Lung (tissue), 11 donors: ENCODE measurements at regions not wholly inside any gene's neighbourhood (a gene's known extent, or its start where the extent isn't known, plus 50 kb on each side); places are given as distances from the start of the nearest gene placed in this dataset.
"Not testable (repeated sequence)": the region's sequence is repeated elsewhere in the genome, so short reads cannot be mapped to it uniquely, and the experiment has no call there.

ENCODE experiments used
- ATAC-seq: fragments of 200-7000 bp; cut with Tn5 transposase; one replicate; pipeline ENCODE4 v1.9.1; 2020; ENCODE audit warnings: moderate number of reproducible peaks; ENCODE audit not compliant: insufficient read depth, low FRiP score
- DNase-seq, 3 donors: peaks; one replicate each; pipeline ENCODE4 v3.0.0-alpha.2; 2013 to 2017
- H3K27ac ChIP-seq, 2 donors: one replicate each; pipeline ENCODE4 v1.5.1; 2013; ENCODE audit warnings: mild to moderate bottlenecking in 2 of 2, moderate library complexity in 2 of 2, control low read depth in 1 of 2, inconsistent platforms in 1 of 2, low read depth in 1 of 2, low read length in 1 of 2
- H3K27me3 ChIP-seq, 3 donors: one replicate each; pipeline ENCODE4 v1.5.1; 2013; ENCODE audit warnings: low read length in 2 of 3; ENCODE audit not compliant: control insufficient read depth in 3 of 3, insufficient read depth in 3 of 3
- H3K36me3 ChIP-seq, 4 donors: one replicate each; pipeline ENCODE4 v1.5.1; 2013; ENCODE audit warnings: low read length in 4 of 4, mild to moderate bottlenecking in 1 of 4, moderate library complexity in 1 of 4; ENCODE audit not compliant: control insufficient read depth in 4 of 4, insufficient read depth in 4 of 4
- H3K4me1 ChIP-seq, 5 donors: one replicate each; pipeline ENCODE4 v1.5.1; 2013; ENCODE audit warnings: low read length in 5 of 5, mild to moderate bottlenecking in 2 of 5, moderate library complexity in 1 of 5; ENCODE audit not compliant: control insufficient read depth in 5 of 5, insufficient read depth in 5 of 5
- H3K4me3 ChIP-seq: one replicate; pipeline ENCODE4 v1.5.1; 2013; ENCODE audit warnings: mild to moderate bottlenecking, control low read depth, moderate library complexity
- H3K9ac ChIP-seq, 2 donors: one replicate each; pipeline ENCODE4 v1.5.1; 2013; ENCODE audit warnings: low read length in 2 of 2, control low read depth in 1 of 2; ENCODE audit not compliant: insufficient read depth in 1 of 2
- H3K9me3 ChIP-seq, 4 donors: one replicate each; pipeline ENCODE4 v1.5.1; 2013; ENCODE audit warnings: low read length in 3 of 4, mild to moderate bottlenecking in 1 of 4, moderate library complexity in 1 of 4; ENCODE audit not compliant: control insufficient read depth in 4 of 4, insufficient read depth in 3 of 4
- CTCF ChIP-seq: IDR thresholded peaks from 2 replicates; pipeline ENCODE4 v1.5.1; 2012; ENCODE audit warnings: mild to moderate bottlenecking; ENCODE audit errors: control extremely low read depth, extremely low read depth
- WGBS, 2 donors: extraction: QIAGEN DNeasy Blood & Tissue Kit; methylation state at CpG; one replicate each; pipeline ENCODE4 v1.1.7; 2013; 5-methylcytosine and 5-hydroxymethylcytosine counted together
- donor health status: control.
- donor health status: control.
- donor health status: Bipolar disorder and iron deficiency.
- donor health status: healthy.
- donor health status: DM: yes; HTN: yes; CAD: no.

- Histone ChIP-seq H3K4me1 (no peaks in the 10 kb centered on the region), H3K27ac (no peak overlapping the region), H3K9ac (no peak overlapping the region), H3K9me3 (no peaks in the 10 kb centered on the region), H3K27me3 (no peaks in the 10 kb centered on the region), H3K4me3 (no peak overlapping the region), H3K36me3 (no peaks in the 10 kb centered on the region)
- ATAC-seq (no peak), DNase-seq (no peak)
- WGBS, 2 donors, result 85 to 92% methylated on average over 5 of the region's 5 CpGs
- TF ChIP-seq CTCF, result no peak
These were observed 173.5 kb upstream of the KRR1 start for GRCh38 chr12:75684678-75685616.

GRCh38 chr12:75683995-75684586 is 172.7 kb upstream of the KRR1 start:
- H3K4me3 ChIP-seq, H3K9me3 ChIP-seq, H3K27ac ChIP-seq, H3K9ac ChIP-seq, ATAC-seq, H3K4me1 ChIP-seq, H3K36me3 ChIP-seq, H3K27me3 ChIP-seq: not testable (repeated sequence)
- 78 to 93% methylated on average over 4 of the region's 4 CpGs for WGBS, 2 donors
- DNase-seq, result peak in 2 of 3 donors; percentile 47 to 50

- TF ChIP-seq CTCF, result no peak
- no peak for ATAC-seq
- Histone ChIP-seq H3K27me3 (no peaks in the 10 kb centered on the region), H3K4me1 (no peaks in the 10 kb centered on the region), H3K36me3 (no peaks in the 10 kb centered on the region), H3K4me3 (no peak overlapping the region), H3K27ac (no peak overlapping the region), H3K9ac (no peak overlapping the region), H3K9me3 (no peaks in the 10 kb centered on the region)
- 96 to 100% methylated on average over 2 of the region's 2 CpGs for WGBS, 2 donors
- DNase-seq, result no peak
These were observed 171.8 kb upstream of the KRR1 start for GRCh38 chr12:75683220-75683619.

- WGBS, 2 donors, result 88 to 95% methylated on average over 5 of the region's 5 CpGs
- no peak for DNase-seq
- Histone ChIP-seq H3K27ac (no peak overlapping the region), H3K4me1 (no peaks in the 10 kb centered on the region), H3K4me3 (no peak overlapping the region), H3K27me3 (no peaks in the 10 kb centered on the region), H3K9me3 (no peaks in the 10 kb centered on the region), H3K9ac (no peak overlapping the region), H3K36me3 (no peaks in the 10 kb centered on the region)
- no peak for ATAC-seq
- TF ChIP-seq CTCF, result no peak
These were observed 166.1 kb upstream of the KRR1 start for GRCh38 chr12:75677522-75677921.
